Panc1 (cell line): ENCODE measurements at regions not wholly inside any gene's neighbourhood (a gene's known extent, or its start where the extent isn't known, plus 50 kb on each side); places are given as distances from the start of the nearest gene placed in this dataset.

Experiments used
- ATAC-seq: fragments of 200-7000 bp; cut with Tn5 transposase; 2 replicates; pipeline ENCODE4 v1.9.1; 2020; ENCODE audit warnings: mild to moderate bottlenecking, moderate library complexity
- BruUV-seq: library from RNA; stranded (reverse); fragments of 400-500 nt; replicated peaks from 2 replicates; lab custom pipeline; 2021; lab: Mats Ljungman, UMichigan
- CTCF ChIA-PET: fragments of 300-600 bp; sonication (Branson Sonifier 250); formaldehyde crosslinking; loops from one replicate; lab custom pipeline; 2022; ENCODE audit warnings: antibody characterized with exemption; lab: Charles Lee
- POLR2A ChIA-PET: fragments of 300-600 bp; sonication (Branson Sonifier 250); formaldehyde crosslinking; loops from one replicate; lab custom pipeline; 2022; ENCODE audit warnings: antibody characterized with exemption; lab: Charles Lee
- DNase-seq: peaks from one replicate; pipeline ENCODE4 v3.0.0-alpha.2; 2010; ENCODE audit warnings: low read depth, low spot score
- H3K27ac ChIP-seq: 2 replicates; pipeline ENCODE4 v1.5.1; 2011; ENCODE audit warnings: mild to moderate bottlenecking, low read length, inconsistent platforms
- H3K27me3 ChIP-seq: fragments of 200-500 bp; sonication (Bioruptor generic); 2 replicates; pipeline ENCODE4 v1.6.0; 2014; ENCODE audit warnings: low read length, inconsistent platforms; ENCODE audit not compliant: control insufficient read depth, insufficient read depth
- H3K36me3 ChIP-seq: fragments of 200-500 bp; sonication (Bioruptor generic); 2 replicates; pipeline ENCODE4 v1.5.1; 2014; ENCODE audit warnings: inconsistent platforms, mild to moderate bottlenecking, low read length, moderate library complexity; ENCODE audit not compliant: control insufficient read depth, insufficient read depth
- H3K4me1 ChIP-seq: 2 replicates; pipeline ENCODE4 v1.5.1; 2011; ENCODE audit warnings: inconsistent platforms, mild to moderate bottlenecking, low read length, moderate library complexity; ENCODE audit not compliant: control insufficient read depth, insufficient read depth
- H3K4me3 ChIP-seq, 2 experiments: 2 replicates each; pipeline ENCODE4 v1.5.1; 2011 to 2012; ENCODE audit warnings: low read depth in 2 of 2, low read length in 2 of 2, mild to moderate bottlenecking in 2 of 2, inconsistent platforms in 1 of 2, moderate library complexity in 1 of 2
- H3K9me3 ChIP-seq: fragments of 200-500 bp; sonication (Bioruptor generic); 2 replicates; pipeline ENCODE4 v1.5.1; 2014; ENCODE audit warnings: low read depth, mild to moderate bottlenecking, inconsistent platforms, low read length, moderate library complexity; ENCODE audit not compliant: control insufficient read depth, insufficient read depth
- POLR2AphosphoS5 ChIP-seq: IDR thresholded peaks from 2 replicates; pipeline ENCODE4 v1.6.1; 2012; ENCODE audit warnings: mild to moderate bottlenecking, low read depth, low read length, moderate library complexity
- REST ChIP-seq, 2 experiments: IDR thresholded peaks; 2 replicates each; pipeline ENCODE4 v1.6.1; 2011 to 2012; ENCODE audit warnings: low read depth in 2 of 2, control low read depth in 1 of 2, low read length in 1 of 2, mild to moderate bottlenecking in 1 of 2, moderate library complexity in 1 of 2; ENCODE audit not compliant: insufficient read depth in 1 of 2
- SIN3A ChIP-seq: IDR thresholded peaks from 2 replicates; pipeline ENCODE4 v1.6.1; 2012; ENCODE audit warnings: low read depth, mild to moderate bottlenecking, low read length, moderate library complexity, borderline replicate concordance; ENCODE audit not compliant: insufficient read depth
- TCF7L2 ChIP-seq: IDR thresholded peaks from 2 replicates; pipeline ENCODE4 v1.6.1; 2011; ENCODE audit warnings: mild to moderate bottlenecking, low read depth, low read length, inconsistent platforms
- in situ Hi-C: cut with HindIII; loops from 2 replicates; pipeline ENCODE4 v1.10.0; 2016; ENCODE audit warnings: low sequenced_read_pairs, low pct_unique_long_range_greater_than_20kb
- intact Hi-C: fragments of 100-400 bp; cut with micrococcal nuclease; formaldehyde crosslinking; loops from one replicate; pipeline ENCODE4 v1.10.0; 2022; ENCODE audit not compliant: unreplicated experiment
- TF ChIP-seq, protein P1 (sequence below): fragments of 450-650 bp; IDR thresholded peaks from 2 replicates; pipeline ENCODE4 v1.5.1; 2017; ENCODE audit warnings: mild to moderate bottlenecking

- in situ Hi-C loops (no loop called here), intact Hi-C loops (no loop called here)
- TF ChIP-seq REST (IDR thresholded peaks at IDR 0.05; ENCODE audit: insufficient read depth in 1 of 2, low read depth in 2 of 2, low read length in 1 of 2), result no peak
- no peak for TF ChIP-seq TCF7L2
- no peak for TF ChIP-seq POLR2AphosphoS5
- TF ChIP-seq SIN3A, result no peak
- TF ChIP-seq, protein P1, sequence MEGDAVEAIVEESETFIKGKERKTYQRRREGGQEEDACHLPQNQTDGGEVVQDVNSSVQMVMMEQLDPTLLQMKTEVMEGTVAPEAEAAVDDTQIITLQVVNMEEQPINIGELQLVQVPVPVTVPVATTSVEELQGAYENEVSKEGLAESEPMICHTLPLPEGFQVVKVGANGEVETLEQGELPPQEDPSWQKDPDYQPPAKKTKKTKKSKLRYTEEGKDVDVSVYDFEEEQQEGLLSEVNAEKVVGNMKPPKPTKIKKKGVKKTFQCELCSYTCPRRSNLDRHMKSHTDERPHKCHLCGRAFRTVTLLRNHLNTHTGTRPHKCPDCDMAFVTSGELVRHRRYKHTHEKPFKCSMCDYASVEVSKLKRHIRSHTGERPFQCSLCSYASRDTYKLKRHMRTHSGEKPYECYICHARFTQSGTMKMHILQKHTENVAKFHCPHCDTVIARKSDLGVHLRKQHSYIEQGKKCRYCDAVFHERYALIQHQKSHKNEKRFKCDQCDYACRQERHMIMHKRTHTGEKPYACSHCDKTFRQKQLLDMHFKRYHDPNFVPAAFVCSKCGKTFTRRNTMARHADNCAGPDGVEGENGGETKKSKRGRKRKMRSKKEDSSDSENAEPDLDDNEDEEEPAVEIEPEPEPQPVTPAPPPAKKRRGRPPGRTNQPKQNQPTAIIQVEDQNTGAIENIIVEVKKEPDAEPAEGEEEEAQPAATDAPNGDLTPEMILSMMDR, result no peak
- DNase-seq, result no peak
- no peak for ATAC-seq
- Histone ChIP-seq H3K27ac (no peak overlapping the region), H3K4me3 (no peak overlapping the region), H3K36me3 (peaks cover 5% of the 10 kb centered on the region; the same call in 1 of the 2 replicates), H3K27me3 (no peaks in the 10 kb centered on the region), H3K9me3 (no peaks in the 10 kb centered on the region), H3K4me1 (no peaks in the 10 kb centered on the region)
- ChIA-PET CTCF (no interaction called here), POLR2A (no interaction called here)
- BruUV-seq, result no TSS peak
These were observed 148.0 kb downstream of the ZNF33B start for GRCh38 chr10:42490368-42490767.

GRCh38 chr10:42488416-42488815, 150.0 kb downstream of the ZNF33B start:
- H3K4me1 ChIP-seq, result no peaks in the 10 kb centered on the region
- H3K27me3 ChIP-seq, result no peaks in the 10 kb centered on the region
- no peaks in the 10 kb centered on the region for H3K9me3 ChIP-seq
- no peak overlapping the region for H3K27ac ChIP-seq
- POLR2A ChIA-PET, result no interaction called here
- CTCF ChIA-PET, result no interaction called here
- in situ Hi-C loops (no loop called here), intact Hi-C loops (no loop called here)
- peaks cover 5% of the 10 kb centered on the region; the same call in 1 of the 2 replicates for H3K36me3 ChIP-seq
- TF ChIP-seq TCF7L2, result no peak
- TF ChIP-seq, protein P1, result no peak
- no peak for TF ChIP-seq REST (IDR thresholded peaks at IDR 0.05; ENCODE audit: insufficient read depth in 1 of 2, low read depth in 2 of 2, low read length in 1 of 2)
- no peak for TF ChIP-seq SIN3A
- TF ChIP-seq POLR2AphosphoS5, result no peak
- no peak for DNase-seq
- H3K4me3 ChIP-seq, result no peak overlapping the region
- no TSS peak for BruUV-seq
- no peak for ATAC-seq
